Chondrocyte (in vitro differentiated cells): ENCODE measurements at regions not wholly inside any gene's neighbourhood (a gene's known extent, or its start where the extent isn't known, plus 50 kb on each side); places are given as distances from the start of the nearest gene placed in this dataset.

Experiments used
- DNase-seq: peaks from one replicate; pipeline ENCODE4 v3.0.0; 2021; ENCODE audit warnings: mixed read lengths, low spot score
- H3K27ac Mint-ChIP-seq: one replicate; pipeline ENCODE4 v1.8.0; 2021; ENCODE audit warnings: mild to moderate bottlenecking, moderate library complexity, mixed read lengths; ENCODE audit not compliant: unreplicated experiment
- H3K27me3 Mint-ChIP-seq: 2 replicates; pipeline ENCODE4 v1.8.0; 2021; ENCODE audit warnings: low read depth, mixed read lengths
- H3K36me3 Mint-ChIP-seq: 2 replicates; pipeline ENCODE4 v1.8.0; 2021; ENCODE audit warnings: low read depth, mixed read lengths
- H3K4me1 Mint-ChIP-seq: 2 replicates; pipeline ENCODE4 v1.8.0; 2021; ENCODE audit warnings: low read depth, mild to moderate bottlenecking, mixed read lengths
- H3K4me3 Mint-ChIP-seq: one replicate; pipeline ENCODE4 v1.8.0; 2021; ENCODE audit warnings: mild to moderate bottlenecking, moderate library complexity, mixed read lengths; ENCODE audit not compliant: unreplicated experiment
- H3K9me3 Mint-ChIP-seq: 2 replicates; pipeline ENCODE4 v1.8.0; 2021; ENCODE audit warnings: low read depth, mixed read lengths
- CTCF ChIP-seq: fragments of 200-600 bp; sonication (generic); IDR thresholded peaks from 2 replicates; pipeline ENCODE4 v1.5.0; 2021; ENCODE audit warnings: antibody characterized with exemption, mild to moderate bottlenecking, moderate library complexity

GRCh38 chr6:55974688-55975087 is 99.3 kb upstream of the BMP5 start:
- Mint-ChIP-seq H3K36me3 (no peaks in the 10 kb centered on the region), H3K9me3 (peaks cover 4% of the 10 kb centered on the region), H3K27ac (no peak overlapping the region), H3K4me1 (peaks cover 10% of the 10 kb centered on the region), H3K4me3 (no peak overlapping the region), H3K27me3 (no peaks in the 10 kb centered on the region)
- no peak for DNase-seq
- TF ChIP-seq CTCF, result no peak

GRCh38 chr6:55972091-55972490 is 96.7 kb upstream of the BMP5 start:
- H3K4me3 Mint-ChIP-seq, result no peak overlapping the region
- no peaks in the 10 kb centered on the region for H3K36me3 Mint-ChIP-seq
- peaks cover 5% of the 10 kb centered on the region for H3K4me1 Mint-ChIP-seq
- no peaks in the 10 kb centered on the region for H3K27me3 Mint-ChIP-seq
- no peak for DNase-seq
- H3K27ac Mint-ChIP-seq, result no peak overlapping the region
- peaks cover 4% of the 10 kb centered on the region for H3K9me3 Mint-ChIP-seq
- TF ChIP-seq CTCF, result peak; percentile 38

- DNase-seq, result no peak
- Mint-ChIP-seq H3K27ac (no peak overlapping the region), H3K27me3 (no peaks in the 10 kb centered on the region), H3K36me3 (no peaks in the 10 kb centered on the region), H3K4me1 (peaks cover 5% of the 10 kb centered on the region), H3K9me3 (peaks cover 4% of the 10 kb centered on the region), H3K4me3 (no peak overlapping the region)
- TF ChIP-seq CTCF, result no peak
These were observed 94.1 kb upstream of the BMP5 start for GRCh38 chr6:55969526-55969925.

GRCh38 chr6:55968926-55969325 is 93.5 kb upstream of the BMP5 start:
- peaks cover 5% of the 10 kb centered on the region for H3K4me1 Mint-ChIP-seq
- H3K9me3 Mint-ChIP-seq, result peaks cover 4% of the 10 kb centered on the region
- no peak for DNase-seq
- no peaks in the 10 kb centered on the region for H3K27me3 Mint-ChIP-seq
- no peak overlapping the region for H3K27ac Mint-ChIP-seq
- no peak for TF ChIP-seq CTCF
- H3K4me3 Mint-ChIP-seq, result no peak overlapping the region
- no peaks in the 10 kb centered on the region for H3K36me3 Mint-ChIP-seq

- Mint-ChIP-seq H3K9me3 (no peaks in the 10 kb centered on the region), H3K36me3 (no peaks in the 10 kb centered on the region), H3K27ac (no peak overlapping the region), H3K27me3 (peaks cover 5% of the 10 kb centered on the region), H3K4me1 (no peaks in the 10 kb centered on the region), H3K4me3 (no peak overlapping the region)
- TF ChIP-seq CTCF, result no peak
- no peak for DNase-seq
These were observed 88.7 kb upstream of the BMP5 start for GRCh38 chr6:55964136-55964535.
